Activated CD4-positive, alpha-beta T cell treated with anti-CD3 and anti-CD28 coated beads for 36 hours (primary cell): ENCODE measurements at regions not wholly inside any gene's neighbourhood (a gene's known extent, or its start where the extent isn't known, plus 50 kb on each side); places are given as distances from the start of the nearest gene placed in this dataset.

Experiments
- ATAC-seq: fragments of 200-7000 bp; cut with Tn5 transposase; one replicate; pipeline ENCODE4 v1.10.0; 2021; ENCODE audit warnings: mild to moderate bottlenecking, moderate library complexity
- CTCF ChIA-PET: fragments of 350-600 bp; sonication (Branson Sonifier 250); formaldehyde crosslinking; loops from one replicate; lab custom pipeline; 2021; ENCODE audit warnings: antibody characterized with exemption; lab: Charles Lee
- POLR2A ChIA-PET: fragments of 350-600 bp; sonication (Branson Sonifier 250); formaldehyde crosslinking; loops from one replicate; lab custom pipeline; 2021; ENCODE audit warnings: antibody characterized with exemption, inconsistent platforms; lab: Charles Lee
- DNase-seq: peaks from one replicate; pipeline ENCODE4 v3.0.0-alpha.2; 2020
- H3K27ac Mint-ChIP-seq: one replicate; pipeline ENCODE4 v1.8.0; 2021; ENCODE audit warnings: mixed read lengths
- H3K27me3 Mint-ChIP-seq: one replicate; pipeline ENCODE4 v1.8.0; 2021; ENCODE audit warnings: mixed read lengths
- H3K36me3 Mint-ChIP-seq: one replicate; pipeline ENCODE4 v1.8.0; 2021; ENCODE audit warnings: low read depth, mixed read lengths
- H3K4me1 Mint-ChIP-seq: one replicate; pipeline ENCODE4 v1.8.0; 2021; ENCODE audit warnings: mixed read lengths
- H3K4me3 Mint-ChIP-seq: one replicate; pipeline ENCODE4 v1.8.0; 2021; ENCODE audit warnings: mild to moderate bottlenecking, moderate library complexity, mixed read lengths
- H3K9me3 Mint-ChIP-seq: one replicate; pipeline ENCODE4 v1.8.0; 2021; ENCODE audit warnings: low read depth, mixed read lengths
- intact Hi-C, 2 experiments: fragments of 100-400 bp; cut with DNase I in 1 of 2; cut with micrococcal nuclease in 1 of 2; formaldehyde crosslinking; loops; one replicate each; pipeline versions ENCODE4 v1.14.2 to v1.15.1; 2022 to 2024; cut with DNase I, micrococcal nuclease

GRCh38 chr18:45202061-45202460 is 413.2 kb upstream of the SLC14A2 start:
- peaks cover 4% of the 10 kb centered on the region for H3K9me3 Mint-ChIP-seq
- ChIA-PET POLR2A (no interaction called here), CTCF (interaction anchor here (1.5 kb wide), 1 partner anchor 11 kb away, joined by 3 read pairs; no protein-coding TSS in a partner anchor)
- DNase-seq (no peak), ATAC-seq (no peak)
- H3K36me3 Mint-ChIP-seq = no peaks in the 10 kb centered on the region
- intact Hi-C loops = no loop called here
- no peak overlapping the region for H3K4me3 Mint-ChIP-seq
- H3K27me3 Mint-ChIP-seq = peaks cover 12% of the 10 kb centered on the region
- H3K27ac Mint-ChIP-seq = no peak overlapping the region
- H3K4me1 Mint-ChIP-seq = peaks cover 3% of the 10 kb centered on the region

- intact Hi-C loops = no loop called here
- Mint-ChIP-seq H3K27me3 (peaks cover 12% of the 10 kb centered on the region), H3K4me1 (no peaks in the 10 kb centered on the region), H3K36me3 (no peaks in the 10 kb centered on the region), H3K4me3 (no peak overlapping the region), H3K9me3 (peaks cover 2% of the 10 kb centered on the region), H3K27ac (no peak overlapping the region)
- DNase-seq (no peak), ATAC-seq (no peak)
- CTCF ChIA-PET = interaction anchor here (2.0 kb wide), 1 partner anchor 9 kb away, joined by 14 read pairs; no protein-coding TSS in a partner anchor
- POLR2A ChIA-PET = no interaction called here
Measured at GRCh38 chr18:45203677-45204076, 411.6 kb upstream of the SLC14A2 start.

DNA sequence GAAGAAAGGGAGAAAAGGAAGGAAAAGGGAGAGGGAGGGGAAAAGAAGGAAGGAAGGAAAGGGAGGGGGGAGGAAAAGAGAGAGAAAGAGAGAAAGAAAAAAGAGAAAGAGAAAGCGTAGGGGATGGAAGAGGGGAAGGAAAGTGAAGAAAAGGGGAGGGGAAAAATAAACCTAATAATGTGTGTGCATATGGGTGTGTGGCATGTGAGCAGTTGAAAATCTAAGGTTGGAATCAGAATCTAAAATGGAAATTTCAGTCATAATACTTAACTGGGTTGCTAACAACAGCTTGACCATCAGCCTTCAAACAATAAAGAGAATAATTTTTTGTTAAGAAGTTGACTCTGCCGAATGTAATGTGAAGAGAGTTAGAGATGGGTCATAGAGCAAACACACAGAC is 407.9 kb upstream of the SLC14A2 start:
- H3K9me3 Mint-ChIP-seq = no peaks in the 10 kb centered on the region
- H3K4me3 Mint-ChIP-seq = no peak overlapping the region
- ATAC-seq = no peak
- POLR2A ChIA-PET = no interaction called here
- no peak for DNase-seq
- H3K27me3 Mint-ChIP-seq = peaks cover 4% of the 10 kb centered on the region
- intact Hi-C loops = no loop called here
- no peaks in the 10 kb centered on the region for H3K36me3 Mint-ChIP-seq
- no peak overlapping the region for H3K27ac Mint-ChIP-seq
- CTCF ChIA-PET = no interaction called here
- no peaks in the 10 kb centered on the region for H3K4me1 Mint-ChIP-seq

DNA sequence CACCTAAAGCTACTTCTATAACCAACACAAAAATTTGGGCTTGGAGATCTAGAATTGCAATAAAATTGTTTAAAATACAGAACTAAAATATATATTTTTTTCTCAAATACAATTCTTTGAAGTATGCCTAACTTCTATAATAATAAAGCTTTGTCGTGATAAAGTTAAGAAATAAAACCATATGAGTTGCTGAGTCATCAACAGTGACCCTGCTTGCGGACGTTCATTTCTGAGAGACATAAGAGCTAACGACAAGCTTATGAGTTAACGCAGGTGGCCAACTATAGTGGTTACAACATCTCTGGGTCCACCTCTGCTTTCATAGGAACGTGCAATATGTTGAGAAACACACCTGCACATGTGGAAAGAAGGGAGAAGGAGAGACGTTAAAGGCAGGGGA is 407.1 kb upstream of the SLC14A2 start:
- ATAC-seq (no peak), DNase-seq (no peak)
- intact Hi-C loops = no loop called here
- Mint-ChIP-seq H3K36me3 (no peaks in the 10 kb centered on the region), H3K4me3 (no peak overlapping the region), H3K9me3 (no peaks in the 10 kb centered on the region), H3K27me3 (peaks cover 4% of the 10 kb centered on the region), H3K4me1 (no peaks in the 10 kb centered on the region), H3K27ac (no peak overlapping the region)
- CTCF ChIA-PET = interaction anchor here (0.8 to 1.0 kb wide), 3 partner anchors 10 to 177 kb away, joined by 3 to 4 read pairs (median 3); no protein-coding TSS in a partner anchor
- POLR2A ChIA-PET = no interaction called here

DNA sequence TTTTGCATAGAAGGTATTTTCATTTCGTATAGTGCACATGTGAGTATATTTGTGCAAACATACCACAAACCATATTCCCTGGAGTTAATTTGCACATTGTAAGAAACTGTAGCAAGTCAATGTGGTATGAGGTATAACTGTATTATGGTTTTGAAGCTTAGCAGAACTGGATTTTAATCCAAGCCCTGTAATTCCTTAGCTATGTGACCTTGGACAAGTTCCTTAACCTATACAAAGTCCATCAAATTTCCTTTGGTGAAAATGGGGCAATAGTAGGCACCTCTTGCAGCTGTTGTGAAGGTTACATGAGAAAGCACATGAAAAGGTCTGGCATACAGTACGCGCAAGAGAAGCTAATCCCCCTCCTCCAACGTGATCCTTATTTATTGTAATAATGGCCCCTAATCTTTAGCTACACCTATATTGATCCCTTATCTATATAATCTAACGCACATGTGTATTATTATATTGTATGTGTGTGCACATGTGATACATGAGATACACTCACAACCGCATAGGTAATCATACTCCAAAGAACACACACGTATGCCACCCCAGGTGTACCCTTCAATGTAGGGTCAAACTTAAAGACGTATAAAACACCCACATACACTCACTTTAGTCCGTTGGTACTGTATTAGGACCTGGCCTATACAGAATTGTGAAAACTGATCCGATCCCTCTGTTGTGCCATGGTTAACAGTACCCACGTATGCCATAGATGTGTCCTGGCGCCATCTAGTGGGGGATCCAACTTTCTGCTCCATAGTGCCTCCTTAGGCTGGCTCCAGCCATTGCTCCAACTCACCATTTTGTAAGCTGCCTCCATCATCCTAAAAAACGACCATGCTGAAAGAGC is 402.9 kb upstream of the SLC14A2 start:
- intact Hi-C loops = loop anchor here (1.0 to 10.0 kb wide), 11 partner anchors 108 to 1591 kb away; no protein-coding TSS in a partner anchor
- CTCF ChIA-PET = interaction anchor here (0.5 to 2.1 kb wide), 28 partner anchors 8 to 1054 kb away, joined by 3 to 14 read pairs (median 3); no protein-coding TSS in a partner anchor
- Mint-ChIP-seq H3K27me3 (peaks cover 8% of the 10 kb centered on the region), H3K36me3 (no peaks in the 10 kb centered on the region), H3K4me3 (no peak overlapping the region), H3K4me1 (no peaks in the 10 kb centered on the region), H3K9me3 (no peaks in the 10 kb centered on the region), H3K27ac (no peak overlapping the region)
- peak; percentile 94 for ATAC-seq
- peak; percentile 89 for DNase-seq
- POLR2A ChIA-PET = no interaction called here

DNA sequence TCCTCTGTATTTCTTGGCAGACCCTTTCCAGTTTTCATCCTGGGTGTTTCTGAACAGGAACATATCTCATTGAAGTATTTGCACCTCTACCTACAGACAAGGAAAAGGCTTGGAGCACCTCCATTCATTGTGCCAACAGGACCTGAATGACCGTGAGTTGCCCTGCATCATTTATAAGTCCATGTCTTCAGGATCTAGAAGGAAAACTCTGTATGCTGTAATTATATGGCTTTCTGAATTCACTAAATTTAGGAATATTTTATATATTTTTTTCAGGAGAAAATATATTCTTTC is 402.3 kb upstream of the SLC14A2 start:
- intact Hi-C loops = loop anchor here (2.0 to 10.0 kb wide), 8 partner anchors 108 to 1591 kb away; no protein-coding TSS in a partner anchor
- POLR2A ChIA-PET = no interaction called here
- Mint-ChIP-seq H3K4me3 (no peak overlapping the region), H3K9me3 (no peaks in the 10 kb centered on the region), H3K4me1 (no peaks in the 10 kb centered on the region), H3K27ac (no peak overlapping the region), H3K36me3 (no peaks in the 10 kb centered on the region), H3K27me3 (peaks cover 8% of the 10 kb centered on the region)
- DNase-seq (no peak), ATAC-seq (no peak)
- CTCF ChIA-PET = interaction anchor here (0.5 to 2.1 kb wide), 30 partner anchors 8 to 1054 kb away, joined by 3 to 14 read pairs (median 3); no protein-coding TSS in a partner anchor

- Mint-ChIP-seq H3K4me3 (no peak overlapping the region), H3K36me3 (no peaks in the 10 kb centered on the region), H3K27ac (no peak overlapping the region), H3K4me1 (no peaks in the 10 kb centered on the region), H3K9me3 (no peaks in the 10 kb centered on the region), H3K27me3 (peaks cover 8% of the 10 kb centered on the region)
- CTCF ChIA-PET = interaction anchor here (1.1 to 1.4 kb wide), 2 partner anchors 9 to 10 kb away, joined by 3 read pairs; no protein-coding TSS in a partner anchor
- ATAC-seq (no peak), DNase-seq (no peak)
- intact Hi-C loops = loop anchor here (10.0 kb wide), 2 partner anchors 114 to 1124 kb away; no protein-coding TSS in a partner anchor
- POLR2A ChIA-PET = no interaction called here
Measured at GRCh38 chr18:45218436-45218835, 396.8 kb upstream of the SLC14A2 start.

DNA sequence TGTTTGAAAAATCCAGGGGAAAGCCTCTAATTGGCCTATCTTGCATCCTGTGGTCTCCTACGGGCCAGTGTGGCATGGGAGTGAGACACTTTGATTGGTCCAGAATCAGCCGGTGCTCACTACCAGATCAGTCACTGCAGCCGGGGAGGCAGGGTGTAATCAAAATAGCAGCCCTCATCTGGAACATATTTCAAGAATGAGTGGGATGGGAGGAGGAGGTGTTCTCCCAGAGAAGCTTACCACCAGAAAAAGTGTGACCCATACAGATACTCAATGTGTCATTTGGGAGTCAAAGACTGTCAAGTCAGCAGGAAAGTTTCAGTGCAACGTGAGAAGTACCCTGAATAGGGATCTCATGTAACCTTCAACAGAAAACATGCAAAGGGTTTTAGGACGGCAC is 393.9 kb upstream of the SLC14A2 start:
- H3K4me1 Mint-ChIP-seq = no peaks in the 10 kb centered on the region
- ChIA-PET POLR2A (no interaction called here), CTCF (interaction anchor here (1.9 kb wide), 1 partner anchor 9 kb away, joined by 5 read pairs; no protein-coding TSS in a partner anchor)
- H3K27me3 Mint-ChIP-seq = peaks cover 8% of the 10 kb centered on the region
- no peaks in the 10 kb centered on the region for H3K36me3 Mint-ChIP-seq
- no peak for DNase-seq
- no peak overlapping the region for H3K4me3 Mint-ChIP-seq
- H3K27ac Mint-ChIP-seq = no peak overlapping the region
- ATAC-seq = no peak
- no peaks in the 10 kb centered on the region for H3K9me3 Mint-ChIP-seq
- intact Hi-C loops = no loop called here

DNA sequence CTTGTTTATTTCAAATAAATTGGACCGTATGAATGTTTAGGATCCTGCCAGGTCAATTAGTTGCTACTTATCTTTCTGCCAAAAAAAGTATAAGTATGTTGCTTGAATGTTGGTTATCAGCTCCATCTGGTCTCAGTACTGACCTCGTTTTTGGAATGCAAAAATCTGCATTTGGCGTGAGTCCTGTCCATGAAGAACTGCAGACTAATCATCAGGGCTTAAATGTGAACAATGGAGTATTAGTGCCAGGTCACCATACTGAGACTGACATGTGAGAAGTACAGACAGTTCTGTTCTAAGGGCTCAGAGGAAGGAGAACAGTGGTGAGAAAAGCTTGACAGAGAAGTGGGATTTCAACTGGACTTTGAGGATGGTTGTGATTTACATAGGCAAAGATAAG is 393.1 kb upstream of the SLC14A2 start:
- Mint-ChIP-seq H3K4me3 (no peak overlapping the region), H3K4me1 (no peaks in the 10 kb centered on the region), H3K27ac (no peak overlapping the region), H3K36me3 (no peaks in the 10 kb centered on the region), H3K9me3 (no peaks in the 10 kb centered on the region), H3K27me3 (peaks cover 4% of the 10 kb centered on the region)
- DNase-seq (no peak), ATAC-seq (no peak)
- intact Hi-C loops = no loop called here
- ChIA-PET POLR2A (no interaction called here), CTCF (interaction anchor here (1.9 kb wide), 1 partner anchor 10 kb away, joined by 5 read pairs; no protein-coding TSS in a partner anchor)

GRCh38 chr18:45227001-45227742 is 388.1 kb upstream of the SLC14A2 start:
- no peaks in the 10 kb centered on the region for H3K4me1 Mint-ChIP-seq
- ChIA-PET POLR2A (no interaction called here), CTCF (interaction anchor here (0.9 kb wide), 2 partner anchors 9 to 15 kb away, joined by 3 to 4 read pairs; no protein-coding TSS in a partner anchor)
- no peaks in the 10 kb centered on the region for H3K36me3 Mint-ChIP-seq
- no peak overlapping the region for H3K4me3 Mint-ChIP-seq
- H3K27ac Mint-ChIP-seq = no peak overlapping the region
- peaks cover 3% of the 10 kb centered on the region for H3K27me3 Mint-ChIP-seq
- DNase-seq (no peak), ATAC-seq (no peak)
- H3K9me3 Mint-ChIP-seq = no peaks in the 10 kb centered on the region
- intact Hi-C loops = no loop called here

GRCh38 chr18:45228796-45229388 is 386.4 kb upstream of the SLC14A2 start:
- Mint-ChIP-seq H3K27ac (no peak overlapping the region), H3K9me3 (no peaks in the 10 kb centered on the region), H3K4me3 (no peak overlapping the region), H3K4me1 (no peaks in the 10 kb centered on the region), H3K27me3 (no peaks in the 10 kb centered on the region), H3K36me3 (no peaks in the 10 kb centered on the region)
- ChIA-PET CTCF (interaction anchor here (0.7 kb wide), 2 partner anchors 251 to 926 kb away, joined by 3 read pairs; no protein-coding TSS in a partner anchor), POLR2A (no interaction called here)
- DNase-seq = no peak
- no peak for ATAC-seq
- intact Hi-C loops = no loop called here
